H1 (cell line): ENCODE measurements at regions not wholly inside any gene's neighbourhood (a gene's known extent, or its start where the extent isn't known, plus 50 kb on each side); places are given as distances from the start of the nearest gene placed in this dataset.

Experiments used
- CTCF ChIA-PET: fragments of 300-600 bp; sonication (Branson Sonifier 250); formaldehyde crosslinking; loops from one replicate; lab custom pipeline; 2021; ENCODE audit not compliant: partially characterized antibody; lab: Charles Lee
- POLR2A ChIA-PET: fragments of 300-600 bp; sonication (Branson Sonifier 250); formaldehyde crosslinking; loops from one replicate; lab custom pipeline; 2021; ENCODE audit warnings: inconsistent platforms; ENCODE audit not compliant: partially characterized antibody; lab: Charles Lee
- DNase-seq, 2 experiments: peaks; one replicate each; pipeline versions ENCODE4 v3.0.0 to v3.0.0-alpha.2; 2010 to 2022; ENCODE audit warnings: low spot score in 2 of 2, low read depth in 1 of 2, mixed read lengths in 1 of 2
- FAIRE-seq: peaks from 2 replicates; lab custom pipeline; 2011; peaks lifted over from hg19 to GRCh38; lab: Jason Lieb, UNC
- H2AFZ ChIP-seq: 2 replicates; pipeline ENCODE4 v1.8.1; 2012; ENCODE audit warnings: low read length, inconsistent platforms
- H2AK5ac ChIP-seq: 2 replicates; pipeline ENCODE4 v1.6.1; 2013; ENCODE audit warnings: low read depth, low read length
- H2BK120ac ChIP-seq: replicated peaks from 2 replicates; pipeline ENCODE3; 2013; ENCODE audit warnings: low read depth, low read length, inconsistent platforms
- H2BK12ac ChIP-seq: 2 replicates; pipeline ENCODE4 v1.6.1; 2013; ENCODE audit warnings: low read depth, low read length
- H2BK15ac ChIP-seq: 2 replicates; pipeline ENCODE4 v1.6.1; 2013; ENCODE audit warnings: low read length
- H2BK20ac ChIP-seq: 2 replicates; pipeline ENCODE4 v1.6.1; 2013; ENCODE audit warnings: low read length
- H2BK5ac ChIP-seq: 2 replicates; pipeline ENCODE4 v1.6.1; 2013; ENCODE audit warnings: low read depth, low read length
- H3K14ac ChIP-seq: 2 replicates; pipeline ENCODE4 v1.6.1; 2013; ENCODE audit warnings: inconsistent platforms; ENCODE audit not compliant: insufficient read length
- H3K18ac ChIP-seq: 2 replicates; pipeline ENCODE4 v1.6.1; 2013; ENCODE audit warnings: low read length; ENCODE audit errors: extremely low read depth
- H3K23ac ChIP-seq: 2 replicates; pipeline ENCODE4 v1.6.1; 2013; ENCODE audit warnings: inconsistent platforms; ENCODE audit not compliant: insufficient read length
- H3K23me2 ChIP-seq: 2 replicates; pipeline ENCODE4 v1.6.1; 2013; ENCODE audit warnings: low read depth, low read length
- H3K27ac ChIP-seq: 2 replicates; pipeline ENCODE4 v1.6.1; 2011; ENCODE audit warnings: low read depth, low read length, inconsistent platforms
- H3K27me3 ChIP-seq, 4 experiments: replicated peaks in 1 of 4; 1 replicate in 1 of 4; 2 replicates in 3 of 4; pipeline versions ENCODE4 v1.6.1 to v1.8.1; 2011 to 2013; ENCODE audit warnings: low read length in 3 of 4, mild to moderate bottlenecking in 3 of 4, inconsistent platforms in 2 of 4, mixed read lengths in 2 of 4, moderate library complexity in 1 of 4; ENCODE audit not compliant: control insufficient read depth in 3 of 4, insufficient read depth in 3 of 4; ENCODE audit errors: extremely low read depth in 1 of 4
- H3K36me3 ChIP-seq, 4 experiments: 2 replicates each; pipeline versions ENCODE4 v1.6.1 to v1.8.1; 2011 to 2013; ENCODE audit warnings: mild to moderate bottlenecking in 4 of 4, low read length in 3 of 4, moderate library complexity in 2 of 4, control low read depth in 1 of 4, inconsistent platforms in 1 of 4; ENCODE audit not compliant: insufficient read depth in 4 of 4, control insufficient read depth in 2 of 4
- H3K4ac ChIP-seq: replicated peaks from 2 replicates; pipeline ENCODE3; 2013; ENCODE audit warnings: low read length, low read depth, mixed read lengths, inconsistent platforms; ENCODE audit not compliant: insufficient read length
- H3K4me1 ChIP-seq, 4 experiments: replicated peaks in 1 of 4; 1 replicate in 1 of 4; 2 replicates in 3 of 4; pipeline versions ENCODE4 v1.6.1 to v1.8.1; 2011 to 2013; ENCODE audit warnings: low read length in 3 of 4, inconsistent platforms in 2 of 4, mixed read lengths in 1 of 4; ENCODE audit not compliant: insufficient read depth in 4 of 4, control insufficient read depth in 3 of 4
- H3K4me2 ChIP-seq, 2 experiments: 2 replicates each; pipeline versions ENCODE4 v1.6.1 to v1.8.1; 2011 to 2013; ENCODE audit warnings: low read depth in 2 of 2, low read length in 2 of 2, control low read depth in 1 of 2, inconsistent platforms in 1 of 2, mild to moderate bottlenecking in 1 of 2; ENCODE audit not compliant: insufficient read depth in 1 of 2
- H3K4me3 ChIP-seq, 4 experiments: fragments of 200-600, 300-600 bp in 1 of 4; sonication (generic), shearing (Covaris generic), sonication (Bioruptor Twin) in 1 of 4; 2 replicates each; pipeline versions ENCODE4 v1.5.1 to v1.8.1; 2011 to 2016; ENCODE audit warnings: low read length in 4 of 4, low read depth in 3 of 4, control low read depth in 2 of 4, inconsistent platforms in 2 of 4, mild to moderate bottlenecking in 2 of 4, mixed read lengths in 1 of 4, moderate library complexity in 1 of 4; ENCODE audit not compliant: insufficient read depth in 2 of 4; ENCODE audit errors: extremely low read depth in 1 of 4
- H3K56ac ChIP-seq: replicated peaks from 2 replicates; pipeline ENCODE3; 2013; ENCODE audit warnings: low read depth, mild to moderate bottlenecking, mixed read lengths, low read length, inconsistent platforms; ENCODE audit not compliant: insufficient read length
- H3K79me1 ChIP-seq: 2 replicates; pipeline ENCODE4 v1.6.1; 2013; ENCODE audit warnings: low read depth, low read length, control low read depth
- H3K79me2 ChIP-seq, 2 experiments: 2 replicates each; pipeline versions ENCODE4 v1.6.1 to v1.8.1; 2012 to 2013; ENCODE audit warnings: low read length in 2 of 2, mild to moderate bottlenecking in 2 of 2, inconsistent platforms in 1 of 2; ENCODE audit not compliant: insufficient read depth in 2 of 2, control insufficient read depth in 1 of 2
- H3K9ac ChIP-seq, 4 experiments: replicated peaks in 1 of 4; 1 replicate in 1 of 4; 2 replicates in 3 of 4; pipeline versions ENCODE4 v1.6.1 to v1.8.1; 2011 to 2013; ENCODE audit warnings: low read depth in 3 of 4, low read length in 3 of 4, control low read depth in 2 of 4, mild to moderate bottlenecking in 2 of 4, moderate library complexity in 2 of 4, inconsistent platforms in 1 of 4; ENCODE audit errors: extremely low read depth in 1 of 4
- H3K9me3 ChIP-seq, 2 experiments: 2 replicates each; pipeline versions ENCODE4 v1.6.1 to v1.8.1; 2012 to 2013; ENCODE audit warnings: mild to moderate bottlenecking in 2 of 2, moderate library complexity in 2 of 2, control low read depth in 1 of 2, inconsistent platforms in 1 of 2, low read depth in 1 of 2, low read length in 1 of 2, mixed read lengths in 1 of 2; ENCODE audit not compliant: insufficient read depth in 2 of 2
- H4K20me1 ChIP-seq, 2 experiments: replicated peaks in 1 of 2; 2 replicates each; pipeline versions ENCODE3 to v1.8.1; 2011 to 2013; ENCODE audit warnings: inconsistent platforms in 2 of 2, low read length in 2 of 2, mild to moderate bottlenecking in 1 of 2; ENCODE audit not compliant: insufficient read depth in 2 of 2, control insufficient read depth in 1 of 2
- H4K5ac ChIP-seq: 2 replicates; pipeline ENCODE4 v1.6.1; 2013; ENCODE audit warnings: low read length, low read depth, mixed read lengths, inconsistent platforms; ENCODE audit not compliant: insufficient read length
- H4K8ac ChIP-seq: 2 replicates; pipeline ENCODE4 v1.8.0; 2013; ENCODE audit warnings: mild to moderate bottlenecking, moderate library complexity, low read length, inconsistent platforms; ENCODE audit not compliant: insufficient read depth; ENCODE audit errors: extremely low read depth
- H4K91ac ChIP-seq: replicated peaks from 2 replicates; pipeline ENCODE3; 2013; ENCODE audit warnings: low read length, mixed read lengths, inconsistent platforms; ENCODE audit not compliant: insufficient read length
- ASH2L ChIP-seq: fragments of 200-600, 300-600 bp; sonication (generic); IDR thresholded peaks from one replicate; pipeline ENCODE4 v1.7.1; 2017; ENCODE audit warnings: low read length
- BACH1 ChIP-seq: IDR thresholded peaks from 2 replicates; pipeline ENCODE4 v1.6.1; 2012; ENCODE audit warnings: low read length, improper control_type of control experiment
- CEBPB ChIP-seq: IDR thresholded peaks from 2 replicates; pipeline ENCODE4 v1.6.1; 2012; ENCODE audit warnings: low read depth, low read length
- EGR1 ChIP-seq: IDR thresholded peaks from 2 replicates; pipeline ENCODE4 v1.6.1; 2011; ENCODE audit warnings: low read depth, low read length, borderline replicate concordance
- EZH2 ChIP-seq: fragments of 200-600 bp; sonication (generic); IDR thresholded peaks from 2 replicates; pipeline ENCODE4 v1.7.1; 2012; ENCODE audit warnings: low read depth, mild to moderate bottlenecking, moderate library complexity, low read length, inconsistent platforms; ENCODE audit not compliant: severe bottlenecking
- GTF2F1 ChIP-seq: IDR thresholded peaks from 2 replicates; pipeline ENCODE4 v1.6.1; 2012; ENCODE audit warnings: low read depth, low read length, improper control_type of control experiment, borderline replicate concordance
- JUND ChIP-seq: IDR thresholded peaks from 2 replicates; pipeline ENCODE4 v1.6.1; 2011; ENCODE audit warnings: mild to moderate bottlenecking, improper control_type of control experiment, low read length
- KDM1A ChIP-seq: fragments of 200-600, 300-600 bp; sonication (generic); IDR thresholded peaks from 2 replicates; pipeline ENCODE4 v1.7.1; 2016; ENCODE audit warnings: mild to moderate bottlenecking, low read length, borderline replicate concordance
- KDM4A ChIP-seq: IDR thresholded peaks from one replicate; pipeline ENCODE4 v1.7.1; 2012; ENCODE audit warnings: low read depth, mild to moderate bottlenecking, moderate library complexity, low read length, inconsistent platforms; ENCODE audit not compliant: severe bottlenecking
- RAD21 ChIP-seq, 2 experiments: IDR thresholded peaks in 1 of 2; conservative IDR thresholded peaks in 1 of 2; 2 replicates each; pipeline ENCODE4 v1.6.1; 2011; ENCODE audit warnings: low read depth in 2 of 2, low read length in 2 of 2, improper control_type of control experiment in 1 of 2, inconsistent platforms in 1 of 2, mild to moderate bottlenecking in 1 of 2, moderate library complexity in 1 of 2
- SP1 ChIP-seq: IDR thresholded peaks from 2 replicates; pipeline ENCODE4 v1.6.1; 2011; ENCODE audit warnings: low read depth, low read length
- SP2 ChIP-seq: IDR thresholded peaks from 2 replicates; pipeline ENCODE4 v1.6.1; 2012; ENCODE audit warnings: mild to moderate bottlenecking, low read length, inconsistent platforms
- TBP ChIP-seq: IDR thresholded peaks from 2 replicates; pipeline ENCODE4 v1.6.1; 2011; ENCODE audit warnings: low read depth, low read length, improper control_type of control experiment
- YY1 ChIP-seq: IDR thresholded peaks from 2 replicates; pipeline ENCODE4 v1.6.1; 2011; ENCODE audit warnings: low read depth, mild to moderate bottlenecking, low read length
- TF ChIP-seq, protein P1 (sequence below): IDR thresholded peaks from 2 replicates; pipeline ENCODE4 v1.6.1; 2012; ENCODE audit warnings: inconsistent platforms

GRCh38 chr12:40587421-40587820, 104.8 kb upstream of the CNTN1 start:
- H2BK15ac ChIP-seq = no peak overlapping the region
- H3K79me1 ChIP-seq = no peaks in the 10 kb centered on the region
- no peak overlapping the region for H2BK20ac ChIP-seq
- no peaks in the 10 kb centered on the region for H4K20me1 ChIP-seq
- CTCF ChIA-PET = no interaction called here
- H4K5ac ChIP-seq = no peak overlapping the region
- no peak overlapping the region for H3K18ac ChIP-seq
- H3K4me1 ChIP-seq = no peaks in the 10 kb centered on the region
- FAIRE-seq (no peak), DNase-seq (no peak)
- H3K4me2 ChIP-seq = no peak overlapping the region
- no peak overlapping the region for H3K56ac ChIP-seq
- H2AK5ac ChIP-seq = no peak overlapping the region
- H4K8ac ChIP-seq = no peak overlapping the region
- peaks cover 12 to 21% of the 10 kb centered on the region in 2 experiments for H3K9me3 ChIP-seq
- no peak overlapping the region for H4K91ac ChIP-seq
- no peak overlapping the region for H3K23ac ChIP-seq
- no peaks in the 10 kb centered on the region for H3K23me2 ChIP-seq
- H3K79me2 ChIP-seq = no peaks in the 10 kb centered on the region
- H3K4ac ChIP-seq = no peak overlapping the region
- no peak overlapping the region for H3K9ac ChIP-seq
- no peaks in the 10 kb centered on the region for H3K36me3 ChIP-seq
- no peak overlapping the region for H3K27ac ChIP-seq
- POLR2A ChIA-PET = no interaction called here
- no peaks in the 10 kb centered on the region for H3K27me3 ChIP-seq
- no peak overlapping the region for H2BK5ac ChIP-seq
- H2BK120ac ChIP-seq = no peak overlapping the region
- H2AFZ ChIP-seq = no peak overlapping the region
- no peak overlapping the region for H3K4me3 ChIP-seq
- no peak overlapping the region for H2BK12ac ChIP-seq
- no peak overlapping the region for H3K14ac ChIP-seq
- TF ChIP-seq BACH1 = no peak
- no peak for TF ChIP-seq SP1
- TF ChIP-seq SP2 = no peak
- no peak for TF ChIP-seq TBP
- no peak for TF ChIP-seq GTF2F1
- no peak for TF ChIP-seq EGR1
- no peak for TF ChIP-seq CEBPB
- TF ChIP-seq ASH2L = no peak
- no peak for TF ChIP-seq RAD21 (IDR thresholded peaks at IDR 0.05 in 1 of 2, conservative IDR thresholded peaks at IDR 0.05 in 1 of 2; ENCODE audit: low read depth in 2 of 2, low read length in 2 of 2)
- no peak for TF ChIP-seq KDM1A
- TF ChIP-seq KDM4A = no peak
- TF ChIP-seq JUND = no peak
- no peak for TF ChIP-seq YY1
- TF ChIP-seq, protein P1, sequence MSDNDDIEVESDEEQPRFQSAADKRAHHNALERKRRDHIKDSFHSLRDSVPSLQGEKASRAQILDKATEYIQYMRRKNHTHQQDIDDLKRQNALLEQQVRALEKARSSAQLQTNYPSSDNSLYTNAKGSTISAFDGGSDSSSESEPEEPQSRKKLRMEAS = no peak
- no peak for TF ChIP-seq EZH2
